22Rv1 (cell line): ENCODE measurements at regions not wholly inside any gene's neighbourhood (a gene's known extent, or its start where the extent isn't known, plus 50 kb on each side); places are given as distances from the start of the nearest gene placed in this dataset.

Experiments
- CTCF ChIP-seq: fragments of 450-650 bp; IDR thresholded peaks from 2 replicates; pipeline ENCODE4 v1.5.1; 2017; ENCODE audit warnings: mild to moderate bottlenecking
- ZFX ChIP-seq: fragments of 450-650 bp; IDR thresholded peaks from 2 replicates; pipeline ENCODE4 v1.6.1; 2017; ENCODE audit warnings: antibody characterized with exemption, borderline replicate concordance

GRCh38 chr18:77984833-77985232, 735.2 kb downstream of the GALR1 start:
- TF ChIP-seq CTCF, result no peak
- TF ChIP-seq ZFX, result no peak
